Panc1 (cell line): ENCODE measurements at regions not wholly inside any gene's neighbourhood (a gene's known extent, or its start where the extent isn't known, plus 50 kb on each side); places are given as distances from the start of the nearest gene placed in this dataset.

Experiments
- ATAC-seq: fragments of 200-7000 bp; cut with Tn5 transposase; 2 replicates; pipeline ENCODE4 v1.9.1; 2020; ENCODE audit warnings: mild to moderate bottlenecking, moderate library complexity
- BruUV-seq: library from RNA; stranded (reverse); fragments of 400-500 nt; replicated peaks from 2 replicates; lab custom pipeline; 2021; lab: Mats Ljungman, UMichigan
- CTCF ChIA-PET: fragments of 300-600 bp; sonication (Branson Sonifier 250); formaldehyde crosslinking; loops from one replicate; lab custom pipeline; 2022; ENCODE audit warnings: antibody characterized with exemption; lab: Charles Lee
- POLR2A ChIA-PET: fragments of 300-600 bp; sonication (Branson Sonifier 250); formaldehyde crosslinking; loops from one replicate; lab custom pipeline; 2022; ENCODE audit warnings: antibody characterized with exemption; lab: Charles Lee
- DNase-seq: peaks from one replicate; pipeline ENCODE4 v3.0.0-alpha.2; 2010; ENCODE audit warnings: low read depth, low spot score
- H3K27ac ChIP-seq: 2 replicates; pipeline ENCODE4 v1.5.1; 2011; ENCODE audit warnings: mild to moderate bottlenecking, low read length, inconsistent platforms
- H3K27me3 ChIP-seq: fragments of 200-500 bp; sonication (Bioruptor generic); 2 replicates; pipeline ENCODE4 v1.6.0; 2014; ENCODE audit warnings: low read length, inconsistent platforms; ENCODE audit not compliant: control insufficient read depth, insufficient read depth
- H3K36me3 ChIP-seq: fragments of 200-500 bp; sonication (Bioruptor generic); 2 replicates; pipeline ENCODE4 v1.5.1; 2014; ENCODE audit warnings: inconsistent platforms, mild to moderate bottlenecking, low read length, moderate library complexity; ENCODE audit not compliant: control insufficient read depth, insufficient read depth
- H3K4me1 ChIP-seq: 2 replicates; pipeline ENCODE4 v1.5.1; 2011; ENCODE audit warnings: inconsistent platforms, mild to moderate bottlenecking, low read length, moderate library complexity; ENCODE audit not compliant: control insufficient read depth, insufficient read depth
- H3K4me3 ChIP-seq, 2 experiments: 2 replicates each; pipeline ENCODE4 v1.5.1; 2011 to 2012; ENCODE audit warnings: low read depth in 2 of 2, low read length in 2 of 2, mild to moderate bottlenecking in 2 of 2, inconsistent platforms in 1 of 2, moderate library complexity in 1 of 2
- H3K9me3 ChIP-seq: fragments of 200-500 bp; sonication (Bioruptor generic); 2 replicates; pipeline ENCODE4 v1.5.1; 2014; ENCODE audit warnings: low read depth, mild to moderate bottlenecking, inconsistent platforms, low read length, moderate library complexity; ENCODE audit not compliant: control insufficient read depth, insufficient read depth
- POLR2AphosphoS5 ChIP-seq: IDR thresholded peaks from 2 replicates; pipeline ENCODE4 v1.6.1; 2012; ENCODE audit warnings: mild to moderate bottlenecking, low read depth, low read length, moderate library complexity
- SIN3A ChIP-seq: IDR thresholded peaks from 2 replicates; pipeline ENCODE4 v1.6.1; 2012; ENCODE audit warnings: low read depth, mild to moderate bottlenecking, low read length, moderate library complexity, borderline replicate concordance; ENCODE audit not compliant: insufficient read depth
- TCF7L2 ChIP-seq: IDR thresholded peaks from 2 replicates; pipeline ENCODE4 v1.6.1; 2011; ENCODE audit warnings: mild to moderate bottlenecking, low read depth, low read length, inconsistent platforms
- in situ Hi-C: cut with HindIII; loops from 2 replicates; pipeline ENCODE4 v1.10.0; 2016; ENCODE audit warnings: low sequenced_read_pairs, low pct_unique_long_range_greater_than_20kb
- intact Hi-C: fragments of 100-400 bp; cut with micrococcal nuclease; formaldehyde crosslinking; loops from one replicate; pipeline ENCODE4 v1.10.0; 2022; ENCODE audit not compliant: unreplicated experiment
- TF ChIP-seq, protein P1 (sequence below): fragments of 450-650 bp; IDR thresholded peaks from 2 replicates; pipeline ENCODE4 v1.5.1; 2017; ENCODE audit warnings: mild to moderate bottlenecking
- TF ChIP-seq, protein P2 (sequence below), 2 experiments: IDR thresholded peaks; 2 replicates each; pipeline ENCODE4 v1.6.1; 2011 to 2012; ENCODE audit warnings: low read depth in 2 of 2, control low read depth in 1 of 2, low read length in 1 of 2, mild to moderate bottlenecking in 1 of 2, moderate library complexity in 1 of 2; ENCODE audit not compliant: insufficient read depth in 1 of 2

DNA sequence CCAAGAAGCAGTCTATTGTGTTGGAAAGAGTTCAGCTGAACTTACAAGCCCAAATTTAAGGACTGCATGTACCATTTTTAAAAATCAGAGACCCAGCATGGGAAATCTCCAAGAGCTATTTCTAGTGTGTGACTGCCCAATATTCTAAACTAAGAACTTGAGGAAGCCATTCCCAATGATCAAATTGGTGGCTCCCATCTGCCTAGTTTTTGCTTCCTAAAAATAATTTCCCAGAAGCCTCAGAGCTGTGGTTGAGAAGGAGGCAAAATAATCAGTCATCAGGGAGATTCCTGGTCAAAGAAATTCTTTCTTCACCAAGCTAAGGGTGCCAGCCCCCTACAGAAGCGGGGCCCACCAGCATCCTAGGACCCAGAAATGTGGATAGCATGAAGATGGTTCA is 176.1 kb upstream of the CDH5 start:
- intact Hi-C loops (no loop called here), in situ Hi-C loops (no loop called here)
- ATAC-seq (no peak), DNase-seq (no peak)
- no peak overlapping the region for H3K27ac ChIP-seq
- H3K27me3 ChIP-seq, result no peaks in the 10 kb centered on the region
- H3K4me1 ChIP-seq, result no peaks in the 10 kb centered on the region
- BruUV-seq, result no TSS peak
- no peak overlapping the region for H3K4me3 ChIP-seq
- H3K36me3 ChIP-seq, result no peaks in the 10 kb centered on the region
- ChIA-PET CTCF (no interaction called here), POLR2A (no interaction called here)
- TF ChIP-seq, protein P1, sequence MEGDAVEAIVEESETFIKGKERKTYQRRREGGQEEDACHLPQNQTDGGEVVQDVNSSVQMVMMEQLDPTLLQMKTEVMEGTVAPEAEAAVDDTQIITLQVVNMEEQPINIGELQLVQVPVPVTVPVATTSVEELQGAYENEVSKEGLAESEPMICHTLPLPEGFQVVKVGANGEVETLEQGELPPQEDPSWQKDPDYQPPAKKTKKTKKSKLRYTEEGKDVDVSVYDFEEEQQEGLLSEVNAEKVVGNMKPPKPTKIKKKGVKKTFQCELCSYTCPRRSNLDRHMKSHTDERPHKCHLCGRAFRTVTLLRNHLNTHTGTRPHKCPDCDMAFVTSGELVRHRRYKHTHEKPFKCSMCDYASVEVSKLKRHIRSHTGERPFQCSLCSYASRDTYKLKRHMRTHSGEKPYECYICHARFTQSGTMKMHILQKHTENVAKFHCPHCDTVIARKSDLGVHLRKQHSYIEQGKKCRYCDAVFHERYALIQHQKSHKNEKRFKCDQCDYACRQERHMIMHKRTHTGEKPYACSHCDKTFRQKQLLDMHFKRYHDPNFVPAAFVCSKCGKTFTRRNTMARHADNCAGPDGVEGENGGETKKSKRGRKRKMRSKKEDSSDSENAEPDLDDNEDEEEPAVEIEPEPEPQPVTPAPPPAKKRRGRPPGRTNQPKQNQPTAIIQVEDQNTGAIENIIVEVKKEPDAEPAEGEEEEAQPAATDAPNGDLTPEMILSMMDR, result no peak
- TF ChIP-seq SIN3A (no peak), POLR2AphosphoS5 (no peak), TCF7L2 (no peak)
- TF ChIP-seq, protein P2, sequence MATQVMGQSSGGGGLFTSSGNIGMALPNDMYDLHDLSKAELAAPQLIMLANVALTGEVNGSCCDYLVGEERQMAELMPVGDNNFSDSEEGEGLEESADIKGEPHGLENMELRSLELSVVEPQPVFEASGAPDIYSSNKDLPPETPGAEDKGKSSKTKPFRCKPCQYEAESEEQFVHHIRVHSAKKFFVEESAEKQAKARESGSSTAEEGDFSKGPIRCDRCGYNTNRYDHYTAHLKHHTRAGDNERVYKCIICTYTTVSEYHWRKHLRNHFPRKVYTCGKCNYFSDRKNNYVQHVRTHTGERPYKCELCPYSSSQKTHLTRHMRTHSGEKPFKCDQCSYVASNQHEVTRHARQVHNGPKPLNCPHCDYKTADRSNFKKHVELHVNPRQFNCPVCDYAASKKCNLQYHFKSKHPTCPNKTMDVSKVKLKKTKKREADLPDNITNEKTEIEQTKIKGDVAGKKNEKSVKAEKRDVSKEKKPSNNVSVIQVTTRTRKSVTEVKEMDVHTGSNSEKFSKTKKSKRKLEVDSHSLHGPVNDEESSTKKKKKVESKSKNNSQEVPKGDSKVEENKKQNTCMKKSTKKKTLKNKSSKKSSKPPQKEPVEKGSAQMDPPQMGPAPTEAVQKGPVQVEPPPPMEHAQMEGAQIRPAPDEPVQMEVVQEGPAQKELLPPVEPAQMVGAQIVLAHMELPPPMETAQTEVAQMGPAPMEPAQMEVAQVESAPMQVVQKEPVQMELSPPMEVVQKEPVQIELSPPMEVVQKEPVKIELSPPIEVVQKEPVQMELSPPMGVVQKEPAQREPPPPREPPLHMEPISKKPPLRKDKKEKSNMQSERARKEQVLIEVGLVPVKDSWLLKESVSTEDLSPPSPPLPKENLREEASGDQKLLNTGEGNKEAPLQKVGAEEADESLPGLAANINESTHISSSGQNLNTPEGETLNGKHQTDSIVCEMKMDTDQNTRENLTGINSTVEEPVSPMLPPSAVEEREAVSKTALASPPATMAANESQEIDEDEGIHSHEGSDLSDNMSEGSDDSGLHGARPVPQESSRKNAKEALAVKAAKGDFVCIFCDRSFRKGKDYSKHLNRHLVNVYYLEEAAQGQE (IDR thresholded peaks at IDR 0.05; ENCODE audit: insufficient read depth in 1 of 2, low read depth in 2 of 2, low read length in 1 of 2), result no peak
- no peaks in the 10 kb centered on the region for H3K9me3 ChIP-seq

DNA sequence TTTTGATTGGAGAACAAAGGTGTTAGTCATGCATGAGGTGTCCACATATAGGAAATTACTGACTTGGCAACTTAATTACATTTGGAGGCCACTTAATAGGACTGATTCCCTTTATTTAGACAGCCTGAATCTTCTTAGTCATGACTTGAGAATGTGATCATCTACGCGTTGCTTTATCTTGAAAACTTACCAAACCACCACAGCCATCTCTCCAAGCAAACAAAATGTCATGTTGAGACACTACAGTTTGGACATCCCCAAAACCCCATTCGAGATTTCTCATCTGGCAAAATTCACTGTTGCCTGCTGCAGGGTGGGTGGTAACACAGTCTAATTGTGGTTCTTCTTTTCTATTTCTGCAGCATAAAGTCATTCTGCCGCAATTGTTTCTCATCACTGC is 176.5 kb upstream of the CDH5 start:
- no peak overlapping the region for H3K27ac ChIP-seq
- ChIA-PET CTCF (no interaction called here), POLR2A (no interaction called here)
- DNase-seq (no peak), ATAC-seq (no peak)
- intact Hi-C loops (no loop called here), in situ Hi-C loops (no loop called here)
- no peaks in the 10 kb centered on the region for H3K4me1 ChIP-seq
- no peaks in the 10 kb centered on the region for H3K27me3 ChIP-seq
- no peaks in the 10 kb centered on the region for H3K36me3 ChIP-seq
- no peaks in the 10 kb centered on the region for H3K9me3 ChIP-seq
- no TSS peak for BruUV-seq
- TF ChIP-seq, protein P1, result no peak
- TF ChIP-seq TCF7L2 (no peak), POLR2AphosphoS5 (no peak), SIN3A (no peak)
- TF ChIP-seq, protein P2 (IDR thresholded peaks at IDR 0.05; ENCODE audit: insufficient read depth in 1 of 2, low read depth in 2 of 2, low read length in 1 of 2), result no peak
- H3K4me3 ChIP-seq, result no peak overlapping the region
